Gastrocnemius medialis (tissue), 4 donors: ENCODE measurements at regions not wholly inside any gene's neighbourhood (a gene's known extent, or its start where the extent isn't known, plus 50 kb on each side); places are given as distances from the start of the nearest gene placed in this dataset.

ENCODE experiments used
- CTCF ChIP-seq, 5 experiments: fragments of 450-650 bp in 3 of 5; fragments of 200-600 bp in 2 of 5; sonication (generic) in 2 of 5; IDR thresholded peaks in 4 of 5; conservative IDR thresholded peaks in 1 of 5; 1 replicate in 4 of 5; 2 replicates in 1 of 5; pipeline ENCODE4 v1.5.1; 2016 to 2019; ENCODE audit warnings: antibody characterized with exemption in 5 of 5, mild to moderate bottlenecking in 3 of 5, moderate library complexity in 3 of 5
- POLR2A ChIP-seq, 2 donors: fragments of 450-650 bp; IDR thresholded peaks; one replicate each; pipeline ENCODE4 v1.6.1; 2017; ENCODE audit warnings: antibody characterized with exemption in 2 of 2, mild to moderate bottlenecking in 2 of 2, moderate library complexity in 2 of 2

- TF ChIP-seq CTCF (IDR thresholded peaks at IDR 0.05 in 4 of 5, conservative IDR thresholded peaks at IDR 0.05 in 1 of 5) (no peak), POLR2A (IDR thresholded peaks at IDR 0.05) (no peak)
Measured at GRCh38 chr17:70521821-70522256, 352.5 kb downstream of the KCNJ2 start.
